IMR-90 (cell line): ENCODE measurements at regions not wholly inside any gene's neighbourhood (a gene's known extent, or its start where the extent isn't known, plus 50 kb on each side); places are given as distances from the start of the nearest gene placed in this dataset.
"Not testable (repeated sequence)": the region's sequence is repeated elsewhere in the genome, so short reads cannot be mapped to it uniquely, and the experiment has no call there.

Experiments used
- ATAC-seq: fragments of 200-7000 bp; cut with Tn5 transposase; 2 replicates; pipeline ENCODE4 v1.9.1; 2020; ENCODE audit warnings: low read depth, mild to moderate bottlenecking, moderate library complexity
- BruUV-seq: library from RNA; stranded (reverse); fragments of 400-500 nt; replicated peaks from 2 replicates; lab custom pipeline; 2021; lab: Mats Ljungman, UMichigan
- CTCF ChIA-PET: fragments of 300-600 bp; formaldehyde crosslinking; extraction: SDS; loops from one replicate; lab custom pipeline; 2021; ENCODE audit warnings: antibody characterized with exemption; lab: Yijun Ruan, JAX
- POLR2A ChIA-PET: fragments of 300-600 bp; sonication (Branson Sonifier 250); formaldehyde crosslinking; loops from one replicate; lab custom pipeline; 2022; ENCODE audit warnings: antibody characterized with exemption; ENCODE audit not compliant: unreplicated experiment; lab: Charles Lee
- DNase-seq: peaks from one replicate; pipeline ENCODE4 v3.0.0; 2013
- H2AFZ ChIP-seq: replicated peaks from 2 replicates; pipeline ENCODE3; 2013; ENCODE audit warnings: low read length, mild to moderate bottlenecking; ENCODE audit not compliant: poor library complexity
- H2AK5ac ChIP-seq: 2 replicates; pipeline ENCODE4 v1.6.1; 2013; ENCODE audit warnings: low read depth, low read length, inconsistent platforms
- H2AK9ac ChIP-seq: replicated peaks from 2 replicates; pipeline ENCODE3; 2013; ENCODE audit warnings: mild to moderate bottlenecking, low read depth, low read length, moderate library complexity; ENCODE audit not compliant: poor library complexity
- H2BK120ac ChIP-seq: 2 replicates; pipeline ENCODE4 v1.6.1; 2013; ENCODE audit warnings: low read depth, low read length, inconsistent platforms
- H2BK15ac ChIP-seq: 3 replicates; pipeline ENCODE4 v1.6.1; 2013; ENCODE audit warnings: low read depth, low read length, inconsistent platforms
- H2BK20ac ChIP-seq: 2 replicates; pipeline ENCODE4 v1.6.1; 2013; ENCODE audit warnings: low read depth, mild to moderate bottlenecking, inconsistent platforms, low read length, moderate library complexity
- H2BK5ac ChIP-seq: 2 replicates; pipeline ENCODE4 v1.6.1; 2013; ENCODE audit warnings: mild to moderate bottlenecking, low read depth, low read length, inconsistent platforms; ENCODE audit not compliant: poor library complexity, severe bottlenecking
- H3K14ac ChIP-seq: replicated peaks from 2 replicates; pipeline ENCODE4 v1.6.1; 2013; ENCODE audit warnings: low read depth, low read length, inconsistent platforms
- H3K18ac ChIP-seq: 2 replicates; pipeline ENCODE4 v1.6.1; 2013; ENCODE audit warnings: low read depth, low read length, control low read depth
- H3K23ac ChIP-seq: 2 replicates; pipeline ENCODE4 v1.6.1; 2013; ENCODE audit warnings: low read depth, low read length, inconsistent platforms
- H3K27ac ChIP-seq: 2 replicates; pipeline ENCODE4 v1.5.1; 2013; ENCODE audit warnings: mild to moderate bottlenecking, control low read depth, low read length; ENCODE audit not compliant: insufficient read depth
- H3K27me3 ChIP-seq: 2 replicates; pipeline ENCODE4 v1.6.1; 2013; ENCODE audit warnings: low read length; ENCODE audit not compliant: control insufficient read depth, insufficient read depth
- H3K36me3 ChIP-seq: 2 replicates; pipeline ENCODE4 v1.6.1; 2013; ENCODE audit warnings: low read length, mixed read lengths; ENCODE audit not compliant: control insufficient read depth, insufficient read depth
- H3K4ac ChIP-seq: 2 replicates; pipeline ENCODE4 v1.6.1; 2013; ENCODE audit warnings: low read depth, low read length, inconsistent platforms
- H3K4me1 ChIP-seq: 2 replicates; pipeline ENCODE4 v1.6.1; 2013; ENCODE audit warnings: low read length, mixed read lengths; ENCODE audit not compliant: control insufficient read depth, insufficient read depth
- H3K4me2 ChIP-seq: 2 replicates; pipeline ENCODE4 v1.6.1; 2013; ENCODE audit warnings: low read depth, mild to moderate bottlenecking, control low read depth, low read length, moderate library complexity
- H3K4me3 ChIP-seq: 2 replicates; pipeline ENCODE4 v1.5.1; 2013; ENCODE audit warnings: low read depth, mild to moderate bottlenecking, control low read depth, low read length, moderate library complexity; ENCODE audit not compliant: insufficient read depth
- H3K56ac ChIP-seq: 2 replicates; pipeline ENCODE4 v1.6.1; 2013; ENCODE audit warnings: low read length, inconsistent platforms; ENCODE audit not compliant: insufficient read depth; ENCODE audit errors: extremely low read depth
- H3K79me1 ChIP-seq, 2 experiments: 2 replicates each; pipeline ENCODE4 v1.6.1; 2013; ENCODE audit warnings: low read length in 2 of 2, inconsistent platforms in 1 of 2, low read depth in 1 of 2
- H3K9ac ChIP-seq: 2 replicates; pipeline ENCODE4 v1.6.1; 2013; ENCODE audit warnings: low read depth, low read length, control low read depth
- H3K9me1 ChIP-seq: 2 replicates; pipeline ENCODE4 v1.6.1; 2013; ENCODE audit warnings: low read length, inconsistent platforms; ENCODE audit not compliant: insufficient read depth
- H3K9me3 ChIP-seq: 2 replicates; pipeline ENCODE4 v1.6.1; 2013; ENCODE audit warnings: low read length; ENCODE audit not compliant: control insufficient read depth, insufficient read depth
- H4K20me1 ChIP-seq: 2 replicates; pipeline ENCODE4 v1.6.1; 2013; ENCODE audit warnings: low read length, inconsistent platforms; ENCODE audit not compliant: insufficient read depth
- H4K5ac ChIP-seq: 2 replicates; pipeline ENCODE4 v1.6.1; 2013; ENCODE audit warnings: mild to moderate bottlenecking, low read depth, low read length, control low read depth
- H4K8ac ChIP-seq, 2 experiments: 2 replicates each; pipeline ENCODE4 v1.6.1; 2013; ENCODE audit warnings: low read depth in 2 of 2, low read length in 2 of 2, control low read depth in 1 of 2, inconsistent platforms in 1 of 2
- H4K91ac ChIP-seq: 2 replicates; pipeline ENCODE4 v1.6.1; 2013; ENCODE audit warnings: low read depth, low read length, inconsistent platforms; ENCODE audit not compliant: insufficient read depth
- WGBS, 2 experiments: methylation state at CpG; one replicate each; pipeline versions ENCODE4 v1.1.5 to v1.1.7; 2013; ENCODE audit warnings: missing lambda C conversion rate in 2 of 2; ENCODE audit not compliant: insufficient read length in 1 of 2; ENCODE audit errors: extremely low coverage in 2 of 2; 5-methylcytosine and 5-hydroxymethylcytosine counted together
- dilution Hi-C: fragments of 300-500 bp; cut with HindIII; formaldehyde crosslinking; loops from one replicate; pipeline ENCODE4 v1.14.3; 2018; ENCODE audit warnings: low sequenced_read_pairs; ENCODE audit not compliant: unreplicated experiment
- in situ Hi-C: fragments of 300-500 bp; cut with MboI; formaldehyde crosslinking; loops from 3 replicates; pipeline ENCODE4 v1.14.3; 2019; ENCODE audit warnings: low sequenced_read_pairs, inconsistent platforms, mixed read lengths
- intact Hi-C: fragments of 100-400 bp; cut with micrococcal nuclease; formaldehyde crosslinking; loops from 2 replicates; pipeline ENCODE4 v1.10.0; 2022

DNA sequence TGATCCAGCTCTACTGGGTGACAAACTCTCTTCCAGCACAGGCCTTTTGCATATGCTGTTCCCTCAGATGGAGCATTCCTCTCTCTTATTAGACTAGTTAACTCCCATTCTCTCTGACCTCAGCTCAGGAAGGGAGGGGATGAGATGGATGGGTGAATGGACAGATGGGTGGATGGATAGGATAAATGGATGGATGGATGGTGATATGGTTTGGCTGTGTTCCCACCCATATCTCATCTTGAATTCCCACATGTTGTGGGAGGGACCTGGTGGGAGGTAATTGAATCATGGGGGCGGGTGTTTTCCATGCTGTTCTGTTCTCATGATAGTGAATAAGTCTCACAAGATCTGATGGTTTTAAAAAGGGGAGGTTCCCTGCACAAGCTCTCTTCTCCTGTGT, 144.1 kb upstream of the ATP2B2 start:
- intact Hi-C loops, ATAC-seq, H3K27me3 ChIP-seq, H4K20me1 ChIP-seq, H3K23ac ChIP-seq, H3K9me3 ChIP-seq, H2BK120ac ChIP-seq, H3K9me1 ChIP-seq, H3K4ac ChIP-seq, DNase-seq, H2BK15ac ChIP-seq, H2BK20ac ChIP-seq, H3K18ac ChIP-seq, H2AK5ac ChIP-seq, H2AFZ ChIP-seq, dilution Hi-C loops, H3K4me3 ChIP-seq, H2BK5ac ChIP-seq, H3K4me1 ChIP-seq, H4K5ac ChIP-seq, H3K56ac ChIP-seq, H3K36me3 ChIP-seq, in situ Hi-C loops, H4K91ac ChIP-seq, H2AK9ac ChIP-seq, H3K14ac ChIP-seq, H3K79me1 ChIP-seq, BruUV-seq, H3K27ac ChIP-seq, H3K4me2 ChIP-seq, CTCF ChIA-PET, H4K8ac ChIP-seq, H3K9ac ChIP-seq, POLR2A ChIA-PET: not testable (repeated sequence)
- WGBS, 2 experiments = no CpG with 5 or more reads among the region's 1 CpG
